HG03159 (cell line): ENCODE measurements at regions not wholly inside any gene's neighbourhood (a gene's known extent, or its start where the extent isn't known, plus 50 kb on each side); places are given as distances from the start of the nearest gene placed in this dataset.

Experiments used
- ATAC-seq: cut with Tn5 transposase; IDR thresholded peaks from one replicate; pipeline ENCODE4 v1.9.1; 2021; ENCODE audit warnings: mild to moderate bottlenecking, moderate library complexity; ENCODE audit not compliant: unreplicated experiment

GRCh38 chr1:47627016-47627415, 189.2 kb downstream of the FOXD2 start:
- ATAC-seq, result no peak

- ATAC-seq, result no peak
Observed at GRCh38 chr1:47627471-47628370, 189.9 kb downstream of the FOXD2 start.

GRCh38 chr1:47629201-47629600, 191.4 kb downstream of the FOXD2 start:
- no peak for ATAC-seq

- no peak for ATAC-seq
Observed at GRCh38 chr1:47630346-47630745, 192.5 kb downstream of the FOXD2 start.

- no peak for ATAC-seq
Observed at GRCh38 chr1:47631411-47631995, 193.7 kb downstream of the FOXD2 start.

GRCh38 chr1:47635111-47635510, 197.3 kb downstream of the FOXD2 start:
- ATAC-seq, result no peak

- no peak for ATAC-seq
Observed at GRCh38 chr1:47635597-47635996, 197.8 kb downstream of the FOXD2 start.

- no peak for ATAC-seq
Observed at GRCh38 chr1:47637111-47637685, 199.4 kb downstream of the FOXD2 start.

GRCh38 chr1:47638240-47638639, 200.4 kb downstream of the FOXD2 start:
- no peak for ATAC-seq

- no peak for ATAC-seq
Observed at GRCh38 chr1:47638713-47639112, 200.9 kb downstream of the FOXD2 start.

GRCh38 chr1:47643306-47644211, 205.7 kb downstream of the FOXD2 start:
- no peak for ATAC-seq

- ATAC-seq, result no peak
Observed at GRCh38 chr1:47644212-47644573, 206.3 kb downstream of the FOXD2 start.

GRCh38 chr1:47645151-47645550, 207.3 kb downstream of the FOXD2 start:
- no peak for ATAC-seq

GRCh38 chr1:47646676-47647075, 208.8 kb downstream of the FOXD2 start:
- no peak for ATAC-seq

GRCh38 chr1:47647327-47647845, 209.5 kb downstream of the FOXD2 start:
- no peak for ATAC-seq

GRCh38 chr1:47650205-47650604, 212.4 kb downstream of the FOXD2 start:
- no peak for ATAC-seq

GRCh38 chr1:47650611-47651010, 212.8 kb downstream of the FOXD2 start:
- ATAC-seq, result no peak

- no peak for ATAC-seq
Observed at GRCh38 chr1:47651311-47652089, 213.7 kb downstream of the FOXD2 start.

GRCh38 chr1:47655521-47656300, 217.9 kb downstream of the FOXD2 start:
- no peak for ATAC-seq
